Psoas muscle (tissue), 7 donors: ENCODE measurements at regions not wholly inside any gene's neighbourhood (a gene's known extent, or its start where the extent isn't known, plus 50 kb on each side); places are given as distances from the start of the nearest gene placed in this dataset.

Source experiments
- ATAC-seq, 4 donors: fragments of 200-7000 bp; cut with Tn5 transposase; one replicate each; pipeline ENCODE4 v1.9.1; 2020; ENCODE audit warnings: moderate library complexity in 3 of 4, mild to moderate bottlenecking in 2 of 4
- DNase-seq, 2 donors: peaks; one replicate each; pipeline ENCODE4 v3.0.0-alpha.2; 2020
- H3K27ac ChIP-seq: fragments of 200-600 bp; one replicate; pipeline ENCODE4 v1.8.0; 2022
- H3K27me3 ChIP-seq, 3 donors: fragments of 200-600 bp in 1 of 3; one replicate each; pipeline versions ENCODE4 v1.6.1 to v1.8.0; 2013 to 2022; ENCODE audit warnings: low read length in 2 of 3, mild to moderate bottlenecking in 2 of 3, moderate library complexity in 1 of 3; ENCODE audit not compliant: insufficient read depth in 3 of 3
- H3K36me3 ChIP-seq, 2 donors: fragments of 200-600 bp in 1 of 2; one replicate each; pipeline versions ENCODE4 v1.6.1 to v1.8.0; 2013 to 2022; ENCODE audit warnings: low read depth in 1 of 2, mild to moderate bottlenecking in 1 of 2, moderate library complexity in 1 of 2; ENCODE audit not compliant: insufficient read depth in 1 of 2
- H3K4me1 ChIP-seq: fragments of 200-600 bp; one replicate; pipeline ENCODE4 v1.8.0; 2022
- H3K4me3 ChIP-seq: fragments of 200-600 bp; one replicate; pipeline ENCODE4 v1.8.0; 2022; ENCODE audit warnings: mild to moderate bottlenecking
- H3K9me3 ChIP-seq: fragments of 200-600 bp; one replicate; pipeline ENCODE4 v1.8.0; 2022
- WGBS, 3 donors: extraction: QIAGEN DNeasy Blood & Tissue Kit; methylation state at CpG; one replicate each; pipeline versions ENCODE4 v1.1.6 to v1.1.7; 2013; 5-methylcytosine and 5-hydroxymethylcytosine counted together
- intact Hi-C, 2 donors: fragments of 100-400 bp; cut with DNase I; formaldehyde crosslinking; loops; one replicate each; pipeline versions ENCODE4 v1.11.0 to v1.14.2; 2022
- TF ChIP-seq, protein P1 (sequence below): fragments of 200-600 bp; IDR thresholded peaks from one replicate; pipeline ENCODE4 v1.8.0; 2022; ENCODE audit warnings: antibody characterized with exemption
- donor health status: healthy with polysubstance abuse.
- donor health status: DM: no; HTN: no; CAD: no; lungs with moderate emphysema.
- donor health status: Bipolar disorder and iron deficiency.
- donor health status: healthy.
- donor health status: DM: yes; HTN: yes; CAD: no.
- donor health status: DM: no; HTN: no; CAD: no.
- donor health status: DM: yes; HTN: yes; CAD: no.

DNA sequence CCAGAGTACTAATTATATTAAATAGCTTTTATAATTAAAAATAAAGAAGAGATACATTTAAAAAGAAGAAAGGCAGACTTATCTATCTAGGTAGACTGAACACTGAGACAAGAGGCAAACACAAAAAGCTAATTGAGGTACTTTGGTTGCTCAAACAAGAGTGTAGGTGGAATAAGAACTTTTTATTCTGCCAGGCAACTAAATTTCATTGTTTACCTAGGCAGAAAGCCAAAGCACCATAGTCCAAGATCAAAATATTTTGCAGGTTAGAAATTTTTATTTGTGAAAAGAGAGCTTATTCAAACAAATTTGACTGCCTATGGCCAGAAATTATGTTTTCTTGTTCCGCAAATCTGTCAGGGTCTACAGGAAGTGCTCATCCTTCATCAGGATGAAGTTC, 499.6 kb upstream of the GBE1 start:
- H3K9me3 ChIP-seq, result no peaks in the 10 kb centered on the region
- intact Hi-C loops, result no loop called here
- TF ChIP-seq, protein P1, sequence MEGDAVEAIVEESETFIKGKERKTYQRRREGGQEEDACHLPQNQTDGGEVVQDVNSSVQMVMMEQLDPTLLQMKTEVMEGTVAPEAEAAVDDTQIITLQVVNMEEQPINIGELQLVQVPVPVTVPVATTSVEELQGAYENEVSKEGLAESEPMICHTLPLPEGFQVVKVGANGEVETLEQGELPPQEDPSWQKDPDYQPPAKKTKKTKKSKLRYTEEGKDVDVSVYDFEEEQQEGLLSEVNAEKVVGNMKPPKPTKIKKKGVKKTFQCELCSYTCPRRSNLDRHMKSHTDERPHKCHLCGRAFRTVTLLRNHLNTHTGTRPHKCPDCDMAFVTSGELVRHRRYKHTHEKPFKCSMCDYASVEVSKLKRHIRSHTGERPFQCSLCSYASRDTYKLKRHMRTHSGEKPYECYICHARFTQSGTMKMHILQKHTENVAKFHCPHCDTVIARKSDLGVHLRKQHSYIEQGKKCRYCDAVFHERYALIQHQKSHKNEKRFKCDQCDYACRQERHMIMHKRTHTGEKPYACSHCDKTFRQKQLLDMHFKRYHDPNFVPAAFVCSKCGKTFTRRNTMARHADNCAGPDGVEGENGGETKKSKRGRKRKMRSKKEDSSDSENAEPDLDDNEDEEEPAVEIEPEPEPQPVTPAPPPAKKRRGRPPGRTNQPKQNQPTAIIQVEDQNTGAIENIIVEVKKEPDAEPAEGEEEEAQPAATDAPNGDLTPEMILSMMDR, result no peak
- no peak for DNase-seq
- H3K27ac ChIP-seq, result no peak overlapping the region
- H3K36me3 ChIP-seq, result no peaks in the 10 kb centered on the region
- no peaks in the 10 kb centered on the region for H3K27me3 ChIP-seq
- no peak overlapping the region for H3K4me3 ChIP-seq
- H3K4me1 ChIP-seq, result no peaks in the 10 kb centered on the region
- ATAC-seq, result no peak
- 88 to 93% (median 91%) methylated on average over 1 of the region's 1 CpG for WGBS, 3 donors

DNA sequence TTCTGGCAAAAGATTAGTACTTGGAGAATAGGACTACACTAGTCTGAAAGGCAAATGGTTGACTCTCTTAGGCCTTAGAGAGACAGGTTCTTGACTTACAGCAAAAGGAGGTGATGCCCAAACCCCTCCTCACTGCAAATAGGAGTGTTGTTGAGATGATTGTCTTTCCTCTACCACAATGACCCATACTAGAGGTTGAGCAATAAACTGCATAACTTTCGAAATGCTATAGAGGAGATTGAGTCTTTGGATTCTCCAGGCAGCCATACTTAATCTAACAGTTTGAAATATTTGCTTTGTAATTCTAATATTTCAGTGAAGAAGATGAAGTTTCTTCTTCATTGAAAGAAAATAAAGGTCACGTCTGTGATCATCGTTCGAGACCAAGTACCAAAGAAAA, 498.5 kb upstream of the GBE1 start:
- TF ChIP-seq, protein P1, result no peak
- no peak for DNase-seq
- no peak overlapping the region for H3K4me3 ChIP-seq
- H3K36me3 ChIP-seq, result no peaks in the 10 kb centered on the region
- 92 to 95% (median 95%) methylated on average over 4 of the region's 4 CpGs for WGBS, 3 donors
- H3K4me1 ChIP-seq, result no peaks in the 10 kb centered on the region
- no peak overlapping the region for H3K27ac ChIP-seq
- H3K27me3 ChIP-seq, result no peaks in the 10 kb centered on the region
- intact Hi-C loops, result no loop called here
- no peak for ATAC-seq
- H3K9me3 ChIP-seq, result no peaks in the 10 kb centered on the region

DNA sequence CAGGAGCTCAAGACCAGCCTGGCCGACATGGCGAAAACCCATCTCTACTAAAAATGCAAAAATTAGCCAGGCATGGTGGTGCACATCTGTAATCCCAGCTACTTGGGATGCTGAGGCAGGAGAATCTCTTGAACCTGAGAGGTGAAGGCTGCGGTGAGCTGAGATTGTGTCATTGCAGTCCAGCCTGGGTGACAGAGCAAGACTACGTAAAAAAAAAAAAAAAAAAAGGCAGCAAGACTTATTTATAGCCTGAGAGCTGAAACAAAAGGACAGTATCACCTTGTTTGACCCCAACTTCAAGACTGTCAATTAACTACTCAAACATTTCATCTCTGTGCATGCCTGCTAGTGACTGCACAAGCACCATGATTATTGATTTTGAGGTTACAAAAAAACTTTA, 478.9 kb upstream of the GBE1 start:
- Histone ChIP-seq H3K9me3 (no peaks in the 10 kb centered on the region), H3K36me3 (no peaks in the 10 kb centered on the region), H3K27me3 (no peaks in the 10 kb centered on the region), H3K4me3 (no peak overlapping the region), H3K27ac (no peak overlapping the region), H3K4me1 (no peaks in the 10 kb centered on the region)
- WGBS, 3 donors, result 50 to 83% (median 63%) methylated on average over 3 to 4 of the region's 4 CpGs
- TF ChIP-seq, protein P1, result no peak
- intact Hi-C loops, result no loop called here
- peak in 3 of 4 donors; percentile 42 to 69 (median 58) for ATAC-seq
- DNase-seq, result no peak

DNA sequence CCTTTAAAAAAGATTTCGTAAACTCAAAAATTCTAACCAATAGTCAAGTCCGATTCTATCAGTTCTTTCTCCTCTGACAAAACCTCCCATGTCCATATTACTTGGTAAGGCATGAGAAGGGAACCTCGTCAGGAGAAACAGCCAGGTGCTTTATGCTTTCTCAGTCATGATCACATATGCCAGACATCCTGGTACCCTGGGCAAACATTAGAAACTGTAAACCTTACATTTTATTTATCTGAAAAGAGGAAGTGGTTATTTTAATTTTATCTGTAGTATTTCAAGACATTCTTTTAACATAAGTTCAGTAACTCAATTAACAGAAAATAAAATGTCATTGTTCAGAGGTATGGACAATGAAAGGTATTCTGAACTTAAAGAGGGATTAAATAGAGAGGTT, 474.8 kb upstream of the GBE1 start:
- 85 to 90% (median 86%) methylated on average over 3 of the region's 3 CpGs for WGBS, 3 donors
- H3K4me3 ChIP-seq, result no peak overlapping the region
- ATAC-seq, result no peak
- no peak overlapping the region for H3K27ac ChIP-seq
- H3K9me3 ChIP-seq, result no peaks in the 10 kb centered on the region
- TF ChIP-seq, protein P1, result no peak
- no peaks in the 10 kb centered on the region for H3K36me3 ChIP-seq
- intact Hi-C loops, result no loop called here
- no peak for DNase-seq
- H3K4me1 ChIP-seq, result no peaks in the 10 kb centered on the region
- H3K27me3 ChIP-seq, result no peaks in the 10 kb centered on the region

DNA sequence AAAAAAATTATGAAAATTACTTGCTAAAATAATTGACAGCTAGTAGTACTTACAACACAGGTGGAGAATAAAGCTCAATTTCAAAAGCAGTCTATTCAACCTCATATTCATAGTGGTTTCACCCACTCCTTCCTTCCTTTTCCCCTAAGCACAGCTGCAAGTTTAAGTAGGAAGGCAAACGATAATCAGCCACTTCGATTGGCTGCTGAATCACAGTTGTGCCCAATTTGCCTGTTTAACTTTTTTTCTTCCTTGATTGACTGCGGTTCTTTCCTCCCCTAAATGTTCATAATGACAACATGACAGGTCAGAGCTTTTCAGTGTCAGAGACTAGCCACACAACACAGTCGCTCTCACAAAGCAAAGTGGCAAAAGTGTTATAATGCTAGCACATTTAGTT, 468.0 kb upstream of the GBE1 start:
- 62 to 69% (median 63%) methylated on average over 4 of the region's 4 CpGs for WGBS, 3 donors
- no peaks in the 10 kb centered on the region for H3K9me3 ChIP-seq
- no peak overlapping the region for H3K4me3 ChIP-seq

More for the DNA sequence above, 468.0 kb upstream of the GBE1 start:
- Histone ChIP-seq H3K27me3 (no peaks in the 10 kb centered on the region), H3K36me3 (no peaks in the 10 kb centered on the region), H3K4me1 (no peaks in the 10 kb centered on the region), H3K27ac (no peak overlapping the region)
- intact Hi-C loops, result no loop called here
- DNase-seq (no peak), ATAC-seq (no peak)
- TF ChIP-seq, protein P1, result no peak
